IMR-90 (cell line): ENCODE measurements at regions not wholly inside any gene's neighbourhood (a gene's known extent, or its start where the extent isn't known, plus 50 kb on each side); places are given as distances from the start of the nearest gene placed in this dataset.

Source experiments
- ATAC-seq: fragments of 200-7000 bp; cut with Tn5 transposase; 2 replicates; pipeline ENCODE4 v1.9.1; 2020; ENCODE audit warnings: low read depth, mild to moderate bottlenecking, moderate library complexity
- BruUV-seq: library from RNA; stranded (reverse); fragments of 400-500 nt; replicated peaks from 2 replicates; lab custom pipeline; 2021; lab: Mats Ljungman, UMichigan
- CTCF ChIA-PET: fragments of 300-600 bp; formaldehyde crosslinking; extraction: SDS; loops from one replicate; lab custom pipeline; 2021; ENCODE audit warnings: antibody characterized with exemption; lab: Yijun Ruan, JAX
- POLR2A ChIA-PET: fragments of 300-600 bp; sonication (Branson Sonifier 250); formaldehyde crosslinking; loops from one replicate; lab custom pipeline; 2022; ENCODE audit warnings: antibody characterized with exemption; ENCODE audit not compliant: unreplicated experiment; lab: Charles Lee
- DNase-seq: peaks from one replicate; pipeline ENCODE4 v3.0.0; 2013
- H2AFZ ChIP-seq: replicated peaks from 2 replicates; pipeline ENCODE3; 2013; ENCODE audit warnings: low read length, mild to moderate bottlenecking; ENCODE audit not compliant: poor library complexity
- H2AK5ac ChIP-seq: 2 replicates; pipeline ENCODE4 v1.6.1; 2013; ENCODE audit warnings: low read depth, low read length, inconsistent platforms
- H2AK9ac ChIP-seq: replicated peaks from 2 replicates; pipeline ENCODE3; 2013; ENCODE audit warnings: mild to moderate bottlenecking, low read depth, low read length, moderate library complexity; ENCODE audit not compliant: poor library complexity
- H2BK120ac ChIP-seq: 2 replicates; pipeline ENCODE4 v1.6.1; 2013; ENCODE audit warnings: low read depth, low read length, inconsistent platforms
- H2BK15ac ChIP-seq: 3 replicates; pipeline ENCODE4 v1.6.1; 2013; ENCODE audit warnings: low read depth, low read length, inconsistent platforms
- H2BK20ac ChIP-seq: 2 replicates; pipeline ENCODE4 v1.6.1; 2013; ENCODE audit warnings: low read depth, mild to moderate bottlenecking, inconsistent platforms, low read length, moderate library complexity
- H2BK5ac ChIP-seq: 2 replicates; pipeline ENCODE4 v1.6.1; 2013; ENCODE audit warnings: mild to moderate bottlenecking, low read depth, low read length, inconsistent platforms; ENCODE audit not compliant: poor library complexity, severe bottlenecking
- H3K14ac ChIP-seq: replicated peaks from 2 replicates; pipeline ENCODE4 v1.6.1; 2013; ENCODE audit warnings: low read depth, low read length, inconsistent platforms
- H3K18ac ChIP-seq: 2 replicates; pipeline ENCODE4 v1.6.1; 2013; ENCODE audit warnings: low read depth, low read length, control low read depth
- H3K23ac ChIP-seq: 2 replicates; pipeline ENCODE4 v1.6.1; 2013; ENCODE audit warnings: low read depth, low read length, inconsistent platforms
- H3K27ac ChIP-seq: 2 replicates; pipeline ENCODE4 v1.5.1; 2013; ENCODE audit warnings: mild to moderate bottlenecking, control low read depth, low read length; ENCODE audit not compliant: insufficient read depth
- H3K27me3 ChIP-seq: 2 replicates; pipeline ENCODE4 v1.6.1; 2013; ENCODE audit warnings: low read length; ENCODE audit not compliant: control insufficient read depth, insufficient read depth
- H3K36me3 ChIP-seq: 2 replicates; pipeline ENCODE4 v1.6.1; 2013; ENCODE audit warnings: low read length, mixed read lengths; ENCODE audit not compliant: control insufficient read depth, insufficient read depth
- H3K4ac ChIP-seq: 2 replicates; pipeline ENCODE4 v1.6.1; 2013; ENCODE audit warnings: low read depth, low read length, inconsistent platforms
- H3K4me1 ChIP-seq: 2 replicates; pipeline ENCODE4 v1.6.1; 2013; ENCODE audit warnings: low read length, mixed read lengths; ENCODE audit not compliant: control insufficient read depth, insufficient read depth
- H3K4me2 ChIP-seq: 2 replicates; pipeline ENCODE4 v1.6.1; 2013; ENCODE audit warnings: low read depth, mild to moderate bottlenecking, control low read depth, low read length, moderate library complexity
- H3K4me3 ChIP-seq: 2 replicates; pipeline ENCODE4 v1.5.1; 2013; ENCODE audit warnings: low read depth, mild to moderate bottlenecking, control low read depth, low read length, moderate library complexity; ENCODE audit not compliant: insufficient read depth
- H3K56ac ChIP-seq: 2 replicates; pipeline ENCODE4 v1.6.1; 2013; ENCODE audit warnings: low read length, inconsistent platforms; ENCODE audit not compliant: insufficient read depth; ENCODE audit errors: extremely low read depth
- H3K79me1 ChIP-seq, 2 experiments: 2 replicates each; pipeline ENCODE4 v1.6.1; 2013; ENCODE audit warnings: low read length in 2 of 2, inconsistent platforms in 1 of 2, low read depth in 1 of 2
- H3K9ac ChIP-seq: 2 replicates; pipeline ENCODE4 v1.6.1; 2013; ENCODE audit warnings: low read depth, low read length, control low read depth
- H3K9me1 ChIP-seq: 2 replicates; pipeline ENCODE4 v1.6.1; 2013; ENCODE audit warnings: low read length, inconsistent platforms; ENCODE audit not compliant: insufficient read depth
- H3K9me3 ChIP-seq: 2 replicates; pipeline ENCODE4 v1.6.1; 2013; ENCODE audit warnings: low read length; ENCODE audit not compliant: control insufficient read depth, insufficient read depth
- H4K20me1 ChIP-seq: 2 replicates; pipeline ENCODE4 v1.6.1; 2013; ENCODE audit warnings: low read length, inconsistent platforms; ENCODE audit not compliant: insufficient read depth
- H4K5ac ChIP-seq: 2 replicates; pipeline ENCODE4 v1.6.1; 2013; ENCODE audit warnings: mild to moderate bottlenecking, low read depth, low read length, control low read depth
- H4K8ac ChIP-seq, 2 experiments: 2 replicates each; pipeline ENCODE4 v1.6.1; 2013; ENCODE audit warnings: low read depth in 2 of 2, low read length in 2 of 2, control low read depth in 1 of 2, inconsistent platforms in 1 of 2
- H4K91ac ChIP-seq: 2 replicates; pipeline ENCODE4 v1.6.1; 2013; ENCODE audit warnings: low read depth, low read length, inconsistent platforms; ENCODE audit not compliant: insufficient read depth
- BHLHE40 ChIP-seq: fragments of 150-350 bp; IDR thresholded peaks from 2 replicates; pipeline ENCODE4 v1.6.1; 2016; ENCODE audit warnings: mild to moderate bottlenecking, low read depth, low read length
- CEBPB ChIP-seq: IDR thresholded peaks from 2 replicates; pipeline ENCODE4 v1.6.1; 2012; ENCODE audit warnings: low read depth, low read length, improper control_type of control experiment
- CHD1 ChIP-seq: IDR thresholded peaks from 2 replicates; pipeline ENCODE4 v1.6.1; 2012; ENCODE audit warnings: low read depth, low read length, improper control_type of control experiment
- CTCF ChIP-seq: conservative IDR thresholded peaks from 2 replicates; pipeline ENCODE4 v1.5.1; 2012; ENCODE audit warnings: mild to moderate bottlenecking, low read depth, low read length, improper control_type of control experiment
- ELK1 ChIP-seq: fragments of 150-350 bp; IDR thresholded peaks from 2 replicates; pipeline ENCODE4 v1.6.1; 2016; ENCODE audit warnings: low read depth, mild to moderate bottlenecking, low read length, moderate library complexity, borderline replicate concordance
- FOS ChIP-seq: fragments of 150-350 bp; IDR thresholded peaks from 2 replicates; pipeline ENCODE4 v1.6.1; 2016; ENCODE audit warnings: low read depth, low read length
- MAZ ChIP-seq: IDR thresholded peaks from 2 replicates; pipeline ENCODE4 v1.6.1; 2012; ENCODE audit warnings: low read depth, mild to moderate bottlenecking, low read length, improper control_type of control experiment, moderate library complexity, borderline replicate concordance
- MXI1 ChIP-seq: IDR thresholded peaks from 2 replicates; pipeline ENCODE4 v1.6.1; 2012; ENCODE audit warnings: low read depth, mild to moderate bottlenecking, low read length, moderate library complexity, borderline replicate concordance
- NFE2L2 ChIP-seq: fragments of 150-350 bp; IDR thresholded peaks from 2 replicates; pipeline ENCODE4 v1.6.1; 2016; ENCODE audit warnings: low read depth, mild to moderate bottlenecking, low read length
- POLR2A ChIP-seq: IDR thresholded peaks from 2 replicates; pipeline ENCODE4 v1.6.1; 2012; ENCODE audit warnings: mild to moderate bottlenecking, low read depth, low read length
- RAD21 ChIP-seq: IDR thresholded peaks from 2 replicates; pipeline ENCODE4 v1.6.1; 2012; ENCODE audit warnings: low read length, improper control_type of control experiment
- RCOR1 ChIP-seq: IDR thresholded peaks from 2 replicates; pipeline ENCODE4 v1.6.1; 2012; ENCODE audit warnings: mild to moderate bottlenecking, low read length, improper control_type of control experiment; ENCODE audit not compliant: insufficient replicate concordance
- SMC3 ChIP-seq: fragments of 150-350 bp; IDR thresholded peaks from 2 replicates; pipeline ENCODE4 v1.6.1; 2016; ENCODE audit warnings: low read depth, mild to moderate bottlenecking, antibody characterized with exemption, low read length, moderate library complexity
- WGBS, 2 experiments: methylation state at CpG; one replicate each; pipeline versions ENCODE4 v1.1.5 to v1.1.7; 2013; ENCODE audit warnings: missing lambda C conversion rate in 2 of 2; ENCODE audit not compliant: insufficient read length in 1 of 2; ENCODE audit errors: extremely low coverage in 2 of 2; 5-methylcytosine and 5-hydroxymethylcytosine counted together
- dilution Hi-C: fragments of 300-500 bp; cut with HindIII; formaldehyde crosslinking; loops from one replicate; pipeline ENCODE4 v1.14.3; 2018; ENCODE audit warnings: low sequenced_read_pairs; ENCODE audit not compliant: unreplicated experiment
- in situ Hi-C: fragments of 300-500 bp; cut with MboI; formaldehyde crosslinking; loops from 3 replicates; pipeline ENCODE4 v1.14.3; 2019; ENCODE audit warnings: low sequenced_read_pairs, inconsistent platforms, mixed read lengths
- intact Hi-C: fragments of 100-400 bp; cut with micrococcal nuclease; formaldehyde crosslinking; loops from 2 replicates; pipeline ENCODE4 v1.10.0; 2022
- TF ChIP-seq, protein P1 (sequence below): fragments of 150-350 bp; IDR thresholded peaks from 2 replicates; pipeline ENCODE4 v1.6.1; 2017; ENCODE audit warnings: mild to moderate bottlenecking, antibody characterized with exemption, low read length, low read depth

- TF ChIP-seq RCOR1 (no peak), MAZ (no peak), MXI1 (no peak)
These were observed 149.3 kb downstream of the ZC3H11B start (continued) for GRCh38 chr1:219463636-219464035.

DNA sequence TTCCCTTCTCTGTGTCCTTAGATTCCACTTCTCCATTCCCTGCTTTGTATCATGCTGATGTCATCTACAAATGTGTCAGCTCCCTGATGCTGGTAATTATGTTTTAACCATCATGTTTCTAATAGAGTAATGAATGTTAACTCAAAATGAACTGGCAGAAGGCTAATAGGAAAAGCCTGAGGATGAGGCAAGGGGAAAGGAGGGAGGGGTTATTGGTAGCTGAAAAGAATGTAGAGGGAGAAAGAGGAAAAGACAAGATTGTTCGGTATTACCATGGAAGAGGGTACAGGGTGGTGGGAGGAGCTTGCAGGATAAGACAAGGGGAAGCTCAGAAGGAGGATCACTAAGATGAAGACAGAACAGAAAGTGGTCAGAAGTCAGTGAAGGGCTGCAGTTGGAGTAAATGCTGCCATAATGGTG is 150.9 kb downstream of the ZC3H11B start:
- Histone ChIP-seq H3K36me3 (no peaks in the 10 kb centered on the region), H3K9me3 (no peaks in the 10 kb centered on the region), H2BK20ac (no peak overlapping the region), H2BK120ac (no peak overlapping the region), H3K27me3 (no peaks in the 10 kb centered on the region; the same call in 1 of the 2 replicates), H3K4ac (no peak overlapping the region), H2AFZ (no peak overlapping the region), H3K4me1 (no peaks in the 10 kb centered on the region), H3K9me1 (no peaks in the 10 kb centered on the region), H4K8ac (no peak overlapping the region), H3K14ac (no peak overlapping the region), H2BK15ac (no peak overlapping the region), H2AK9ac (no peak overlapping the region), H3K4me2 (no peak overlapping the region), H3K18ac (no peak overlapping the region), H3K4me3 (no peak overlapping the region), H2BK5ac (no peak overlapping the region), H4K91ac (no peak overlapping the region), H2AK5ac (peak overlapping the region; percentile 9; the same call in 1 of the 2 replicates), H3K27ac (no peak overlapping the region), H4K5ac (no peak overlapping the region), H3K23ac (no peak overlapping the region), H3K9ac (no peak overlapping the region), H4K20me1 (no peaks in the 10 kb centered on the region), H3K56ac (no peak overlapping the region), H3K79me1 (no peaks in the 10 kb centered on the region)
- no peak for ATAC-seq
- POLR2A ChIA-PET, result no interaction called here
- in situ Hi-C loops (no loop called here), intact Hi-C loops (no loop called here), dilution Hi-C loops (no loop called here)
- no TSS peak for BruUV-seq
- no peak for DNase-seq
- CTCF ChIA-PET, result interaction anchor here (0.6 to 1.0 kb wide), 2 partner anchors 9 to 108 kb away, joined by 3 to 4 read pairs; no protein-coding TSS in a partner anchor
- WGBS, 2 experiments, result 71% methylated on average over 1 of the region's 1 CpG; no CpG with 5 or more reads in 1 of the 2 experiments
- TF ChIP-seq ELK1, result no peak
- no peak for TF ChIP-seq CHD1
- no peak for TF ChIP-seq CTCF
- TF ChIP-seq SMC3, result no peak
- no peak for TF ChIP-seq FOS
- TF ChIP-seq, protein P1, sequence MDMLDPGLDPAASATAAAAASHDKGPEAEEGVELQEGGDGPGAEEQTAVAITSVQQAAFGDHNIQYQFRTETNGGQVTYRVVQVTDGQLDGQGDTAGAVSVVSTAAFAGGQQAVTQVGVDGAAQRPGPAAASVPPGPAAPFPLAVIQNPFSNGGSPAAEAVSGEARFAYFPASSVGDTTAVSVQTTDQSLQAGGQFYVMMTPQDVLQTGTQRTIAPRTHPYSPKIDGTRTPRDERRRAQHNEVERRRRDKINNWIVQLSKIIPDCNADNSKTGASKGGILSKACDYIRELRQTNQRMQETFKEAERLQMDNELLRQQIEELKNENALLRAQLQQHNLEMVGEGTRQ, result no peak
- no peak for TF ChIP-seq MXI1
- no peak for TF ChIP-seq MAZ
- no peak for TF ChIP-seq RCOR1
- TF ChIP-seq POLR2A, result no peak
- TF ChIP-seq CEBPB, result no peak
- no peak for TF ChIP-seq NFE2L2
- TF ChIP-seq BHLHE40, result no peak
- TF ChIP-seq RAD21, result no peak
